Neural cell (in vitro differentiated cells): ENCODE measurements at regions not wholly inside any gene's neighbourhood (a gene's known extent, or its start where the extent isn't known, plus 50 kb on each side); places are given as distances from the start of the nearest gene placed in this dataset.

ENCODE experiments used
- EZH2 ChIP-seq: fragments of 200-600, 300-800 bp; shearing (Covaris generic), sonication (generic); IDR thresholded peaks from 2 replicates; pipeline ENCODE4 v1.6.1; 2014; ENCODE audit warnings: antibody characterized with exemption, low read length, borderline replicate concordance, mild to moderate bottlenecking; ENCODE audit not compliant: insufficient read depth, poor library complexity, severe bottlenecking
- TAF1 ChIP-seq: IDR thresholded peaks from 2 replicates; pipeline ENCODE4 v1.6.1; 2012; ENCODE audit warnings: low read depth
- TF ChIP-seq, protein P1 (sequence below): fragments of 450-650 bp; IDR thresholded peaks from 2 replicates; pipeline ENCODE4 v1.5.1; 2014; ENCODE audit warnings: antibody characterized with exemption, mild to moderate bottlenecking, moderate library complexity; ENCODE audit not compliant: poor library complexity, severe bottlenecking
- TF ChIP-seq, protein P2 (sequence below): IDR thresholded peaks from 2 replicates; pipeline ENCODE4 v1.6.1; 2012; ENCODE audit warnings: borderline replicate concordance

DNA sequence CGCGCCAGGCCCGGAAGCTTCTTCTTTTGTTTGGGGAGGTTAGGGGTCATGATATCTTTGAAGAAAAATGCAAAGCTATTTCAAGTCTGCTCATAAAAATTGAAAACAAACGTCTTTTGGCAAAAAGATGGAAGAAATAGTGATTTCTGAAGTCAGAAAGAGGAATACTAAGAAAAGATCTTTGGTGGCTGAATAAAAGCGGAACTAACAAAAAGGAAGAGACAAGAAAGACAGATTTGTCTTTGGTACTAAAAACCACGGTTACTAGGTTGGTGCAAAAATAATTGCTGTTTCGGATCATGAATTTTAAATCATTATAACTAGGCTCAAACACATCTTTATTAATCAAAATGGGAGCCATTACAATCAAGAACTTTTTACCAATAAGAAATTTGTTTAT lies 164.6 kb upstream of the TRIB2 start:
- TF ChIP-seq, protein P1, sequence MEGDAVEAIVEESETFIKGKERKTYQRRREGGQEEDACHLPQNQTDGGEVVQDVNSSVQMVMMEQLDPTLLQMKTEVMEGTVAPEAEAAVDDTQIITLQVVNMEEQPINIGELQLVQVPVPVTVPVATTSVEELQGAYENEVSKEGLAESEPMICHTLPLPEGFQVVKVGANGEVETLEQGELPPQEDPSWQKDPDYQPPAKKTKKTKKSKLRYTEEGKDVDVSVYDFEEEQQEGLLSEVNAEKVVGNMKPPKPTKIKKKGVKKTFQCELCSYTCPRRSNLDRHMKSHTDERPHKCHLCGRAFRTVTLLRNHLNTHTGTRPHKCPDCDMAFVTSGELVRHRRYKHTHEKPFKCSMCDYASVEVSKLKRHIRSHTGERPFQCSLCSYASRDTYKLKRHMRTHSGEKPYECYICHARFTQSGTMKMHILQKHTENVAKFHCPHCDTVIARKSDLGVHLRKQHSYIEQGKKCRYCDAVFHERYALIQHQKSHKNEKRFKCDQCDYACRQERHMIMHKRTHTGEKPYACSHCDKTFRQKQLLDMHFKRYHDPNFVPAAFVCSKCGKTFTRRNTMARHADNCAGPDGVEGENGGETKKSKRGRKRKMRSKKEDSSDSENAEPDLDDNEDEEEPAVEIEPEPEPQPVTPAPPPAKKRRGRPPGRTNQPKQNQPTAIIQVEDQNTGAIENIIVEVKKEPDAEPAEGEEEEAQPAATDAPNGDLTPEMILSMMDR = no peak
- TF ChIP-seq, protein P2, sequence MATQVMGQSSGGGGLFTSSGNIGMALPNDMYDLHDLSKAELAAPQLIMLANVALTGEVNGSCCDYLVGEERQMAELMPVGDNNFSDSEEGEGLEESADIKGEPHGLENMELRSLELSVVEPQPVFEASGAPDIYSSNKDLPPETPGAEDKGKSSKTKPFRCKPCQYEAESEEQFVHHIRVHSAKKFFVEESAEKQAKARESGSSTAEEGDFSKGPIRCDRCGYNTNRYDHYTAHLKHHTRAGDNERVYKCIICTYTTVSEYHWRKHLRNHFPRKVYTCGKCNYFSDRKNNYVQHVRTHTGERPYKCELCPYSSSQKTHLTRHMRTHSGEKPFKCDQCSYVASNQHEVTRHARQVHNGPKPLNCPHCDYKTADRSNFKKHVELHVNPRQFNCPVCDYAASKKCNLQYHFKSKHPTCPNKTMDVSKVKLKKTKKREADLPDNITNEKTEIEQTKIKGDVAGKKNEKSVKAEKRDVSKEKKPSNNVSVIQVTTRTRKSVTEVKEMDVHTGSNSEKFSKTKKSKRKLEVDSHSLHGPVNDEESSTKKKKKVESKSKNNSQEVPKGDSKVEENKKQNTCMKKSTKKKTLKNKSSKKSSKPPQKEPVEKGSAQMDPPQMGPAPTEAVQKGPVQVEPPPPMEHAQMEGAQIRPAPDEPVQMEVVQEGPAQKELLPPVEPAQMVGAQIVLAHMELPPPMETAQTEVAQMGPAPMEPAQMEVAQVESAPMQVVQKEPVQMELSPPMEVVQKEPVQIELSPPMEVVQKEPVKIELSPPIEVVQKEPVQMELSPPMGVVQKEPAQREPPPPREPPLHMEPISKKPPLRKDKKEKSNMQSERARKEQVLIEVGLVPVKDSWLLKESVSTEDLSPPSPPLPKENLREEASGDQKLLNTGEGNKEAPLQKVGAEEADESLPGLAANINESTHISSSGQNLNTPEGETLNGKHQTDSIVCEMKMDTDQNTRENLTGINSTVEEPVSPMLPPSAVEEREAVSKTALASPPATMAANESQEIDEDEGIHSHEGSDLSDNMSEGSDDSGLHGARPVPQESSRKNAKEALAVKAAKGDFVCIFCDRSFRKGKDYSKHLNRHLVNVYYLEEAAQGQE = no peak
- no peak for TF ChIP-seq EZH2
- no peak for TF ChIP-seq TAF1
